Dedifferentiated amniotic fluid mesenchymal stem cell (primary cell): ENCODE measurements at regions not wholly inside any gene's neighbourhood (a gene's known extent, or its start where the extent isn't known, plus 50 kb on each side); places are given as distances from the start of the nearest gene placed in this dataset.

Experiments
- DNase-seq: peaks from one replicate; pipeline ENCODE4 v3.0.0-alpha.2; 2016; ENCODE audit errors: extremely low spot score

- no peak for DNase-seq
Measured at GRCh38 chr2:122980671-122981070, 1044.4 kb upstream of the CNTNAP5 start.

- DNase-seq, result no peak
Measured at GRCh38 chr2:122982936-122983335, 1042.2 kb upstream of the CNTNAP5 start.

GRCh38 chr2:122988395-122989221 lies 1036.5 kb upstream of the CNTNAP5 start:
- no peak for DNase-seq

- no peak for DNase-seq
Measured at GRCh38 chr2:122993592-122993991, 1031.5 kb upstream of the CNTNAP5 start.

- no peak for DNase-seq
Measured at GRCh38 chr2:122999258-122999657, 1025.8 kb upstream of the CNTNAP5 start.

- no peak for DNase-seq
Measured at GRCh38 chr2:122999821-123000220, 1025.3 kb upstream of the CNTNAP5 start.

- no peak for DNase-seq
Measured at GRCh38 chr2:123002660-123003248, 1022.3 kb upstream of the CNTNAP5 start.

GRCh38 chr2:123015186-123015585 lies 1009.9 kb upstream of the CNTNAP5 start:
- DNase-seq, result no peak

GRCh38 chr2:123035541-123035940 lies 989.5 kb upstream of the CNTNAP5 start:
- DNase-seq, result no peak

GRCh38 chr2:123036300-123036699 lies 988.8 kb upstream of the CNTNAP5 start:
- no peak for DNase-seq

- no peak for DNase-seq
Measured at GRCh38 chr2:123040506-123040905, 984.6 kb upstream of the CNTNAP5 start.

- no peak for DNase-seq
Measured at GRCh38 chr2:123043458-123043857, 981.6 kb upstream of the CNTNAP5 start.

- no peak for DNase-seq
Measured at GRCh38 chr2:123045713-123046112, 979.4 kb upstream of the CNTNAP5 start.

GRCh38 chr2:123047186-123047585 lies 977.9 kb upstream of the CNTNAP5 start:
- no peak for DNase-seq

GRCh38 chr2:123051136-123051535 lies 974.0 kb upstream of the CNTNAP5 start:
- no peak for DNase-seq

GRCh38 chr2:123061534-123061933 lies 963.6 kb upstream of the CNTNAP5 start:
- DNase-seq, result no peak

- DNase-seq, result no peak
Measured at GRCh38 chr2:123073371-123073770, 951.7 kb upstream of the CNTNAP5 start.

- no peak for DNase-seq
Measured at GRCh38 chr2:123073956-123074355, 951.1 kb upstream of the CNTNAP5 start.

GRCh38 chr2:123077101-123077500 lies 948.0 kb upstream of the CNTNAP5 start:
- no peak for DNase-seq

GRCh38 chr2:123080331-123080730 lies 944.8 kb upstream of the CNTNAP5 start:
- DNase-seq, result no peak

GRCh38 chr2:123085484-123085883 lies 939.6 kb upstream of the CNTNAP5 start:
- no peak for DNase-seq

GRCh38 chr2:123086613-123087385 lies 938.3 kb upstream of the CNTNAP5 start:
- DNase-seq, result no peak

- no peak for DNase-seq
Measured at GRCh38 chr2:123091471-123091870, 933.6 kb upstream of the CNTNAP5 start.
